GM10248 (cell line): ENCODE measurements at regions not wholly inside any gene's neighbourhood (a gene's known extent, or its start where the extent isn't known, plus 50 kb on each side); places are given as distances from the start of the nearest gene placed in this dataset.

Experiments
- CTCF ChIA-PET: fragments of 300-600 bp; sonication (Branson Sonifier 250); formaldehyde crosslinking; extraction: SDS; loops from one replicate; lab custom pipeline; 2021; ENCODE audit warnings: antibody characterized with exemption; lab: Yijun Ruan, JAX
- POLR2A ChIA-PET: fragments of 350-650 bp; sonication (Branson Sonifier 250); formaldehyde crosslinking; extraction: SDS; loops from one replicate; lab custom pipeline; 2020; ENCODE audit warnings: antibody characterized with exemption; lab: Yijun Ruan, JAX
- DNase-seq: peaks from one replicate; pipeline ENCODE4 v3.0.0; 2012; ENCODE audit errors: extremely low spot score
- TF ChIP-seq, protein P1 (sequence below): IDR thresholded peaks from 2 replicates; pipeline ENCODE4 v1.5.1; 2012; ENCODE audit warnings: mild to moderate bottlenecking, low read depth; ENCODE audit errors: extremely low read depth, missing control alignments, control extremely low read depth

GRCh38 chr2:37425408-37425807 lies 81.0 kb downstream of the QPCT start:
- POLR2A ChIA-PET: interaction anchor here (0.7 kb wide), 1 partner anchor 236 kb away, joined by 3 read pairs; no protein-coding TSS in a partner anchor
- CTCF ChIA-PET: interaction anchor here (1.0 to 2.8 kb wide), 8 partner anchors 10 to 426 kb away, joined by 3 to 30 read pairs (median 4); no protein-coding TSS in a partner anchor
- no peak for DNase-seq
- TF ChIP-seq, protein P1, sequence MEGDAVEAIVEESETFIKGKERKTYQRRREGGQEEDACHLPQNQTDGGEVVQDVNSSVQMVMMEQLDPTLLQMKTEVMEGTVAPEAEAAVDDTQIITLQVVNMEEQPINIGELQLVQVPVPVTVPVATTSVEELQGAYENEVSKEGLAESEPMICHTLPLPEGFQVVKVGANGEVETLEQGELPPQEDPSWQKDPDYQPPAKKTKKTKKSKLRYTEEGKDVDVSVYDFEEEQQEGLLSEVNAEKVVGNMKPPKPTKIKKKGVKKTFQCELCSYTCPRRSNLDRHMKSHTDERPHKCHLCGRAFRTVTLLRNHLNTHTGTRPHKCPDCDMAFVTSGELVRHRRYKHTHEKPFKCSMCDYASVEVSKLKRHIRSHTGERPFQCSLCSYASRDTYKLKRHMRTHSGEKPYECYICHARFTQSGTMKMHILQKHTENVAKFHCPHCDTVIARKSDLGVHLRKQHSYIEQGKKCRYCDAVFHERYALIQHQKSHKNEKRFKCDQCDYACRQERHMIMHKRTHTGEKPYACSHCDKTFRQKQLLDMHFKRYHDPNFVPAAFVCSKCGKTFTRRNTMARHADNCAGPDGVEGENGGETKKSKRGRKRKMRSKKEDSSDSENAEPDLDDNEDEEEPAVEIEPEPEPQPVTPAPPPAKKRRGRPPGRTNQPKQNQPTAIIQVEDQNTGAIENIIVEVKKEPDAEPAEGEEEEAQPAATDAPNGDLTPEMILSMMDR: no peak

- ChIA-PET POLR2A (no interaction called here), CTCF (interaction anchor here (2.1 to 2.8 kb wide), 2 partner anchors 12 to 15 kb away, joined by 5 to 30 read pairs; no protein-coding TSS in a partner anchor)
- no peak for DNase-seq
- TF ChIP-seq, protein P1: no peak
Observed at GRCh38 chr2:37427241-37427640, 82.8 kb downstream of the QPCT start.

DNA sequence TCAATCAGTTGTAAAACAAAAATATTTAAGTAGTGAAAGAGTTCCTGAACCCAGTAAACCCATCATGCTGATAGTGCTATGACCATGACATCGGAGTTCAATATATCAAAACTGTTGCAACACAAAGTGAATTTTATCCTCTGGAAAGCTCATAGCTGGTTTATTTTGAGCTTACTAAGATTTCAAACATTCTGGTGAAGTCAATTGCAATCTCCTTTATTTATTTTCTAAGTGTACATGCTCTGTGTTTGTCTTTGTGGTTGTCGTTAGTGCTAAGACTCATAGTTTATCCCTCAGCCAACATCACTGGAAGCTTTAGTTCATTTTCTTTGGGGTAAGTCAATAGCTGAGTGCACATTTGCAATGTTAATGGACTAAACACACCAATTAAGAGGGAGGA lies 91.9 kb downstream of the QPCT start:
- POLR2A ChIA-PET: interaction anchor here (0.6 kb wide), 1 partner anchor 230 kb away, joined by 3 read pairs; no protein-coding TSS in a partner anchor
- no peak for DNase-seq
- TF ChIP-seq, protein P1: no peak
- CTCF ChIA-PET: interaction anchor here (1.1 to 3.7 kb wide), 6 partner anchors 10 to 34 kb away, joined by 3 to 11 read pairs (median 4); no protein-coding TSS in a partner anchor

- no peak for DNase-seq
- ChIA-PET CTCF (no interaction called here), POLR2A (no interaction called here)
- TF ChIP-seq, protein P1: no peak
Observed at GRCh38 chr2:37439131-37439642, 94.8 kb downstream of the QPCT start.

GRCh38 chr2:37441055-37441454 lies 96.6 kb downstream of the QPCT start:
- TF ChIP-seq, protein P1: no peak
- ChIA-PET CTCF (interaction anchor here (1.1 to 1.9 kb wide), 4 partner anchors 13 to 73 kb away, joined by 3 to 6 read pairs (median 3); no protein-coding TSS in a partner anchor), POLR2A (no interaction called here)
- DNase-seq: no peak

GRCh38 chr2:37443082-37443481 lies 98.7 kb downstream of the QPCT start:
- TF ChIP-seq, protein P1: no peak
- DNase-seq: no peak
- ChIA-PET CTCF (interaction anchor here (1.3 kb wide), 1 partner anchor 28 kb away, joined by 7 read pairs; no protein-coding TSS in a partner anchor), POLR2A (no interaction called here)
